ENCODE measurements at regions not wholly inside any gene's neighbourhood (a gene's known extent, or its start where the extent isn't known, plus 50 kb on each side); places are given as distances from the start of the nearest gene placed in this dataset.
A peak's percentile ranks its signal among the peaks of the same experiment; 100 is the strongest.
"Not testable (repeated sequence)": the region's sequence is repeated elsewhere in the genome, so short reads cannot be mapped to it uniquely, and the experiment has no call there.

GRCh38 chr5:162209005-162209605 lies 141.5 kb downstream of the GABRG2 start:
- peak; percentile 0 for DNase-seq (ENCODE audit: low read depth)

DNA sequence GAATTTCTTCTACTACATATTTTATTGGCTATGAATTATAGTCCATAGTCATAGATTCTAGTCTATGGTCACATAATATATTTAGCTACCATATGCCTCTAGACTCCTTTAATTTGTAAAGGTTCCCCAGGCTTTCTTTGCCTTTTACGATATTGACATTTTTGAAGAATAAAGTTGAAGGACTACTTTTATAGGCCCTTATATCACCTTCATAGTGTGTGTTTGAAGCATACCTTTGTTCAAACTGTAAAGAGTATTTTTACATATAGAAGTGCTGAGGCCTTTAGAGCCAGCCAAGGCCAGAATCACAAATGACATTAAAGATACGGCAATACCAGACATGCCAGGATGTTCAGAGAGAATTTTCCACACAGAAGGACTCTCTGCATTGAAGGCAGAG lies 147.0 kb downstream of the GABRG2 start:
- DNase-seq (ENCODE audit: low read depth) = no peak

GRCh38 chr5:162217037-162217436 lies 149.5 kb downstream of the GABRG2 start:
- DNase-seq (ENCODE audit: low read depth) = no peak

GRCh38 chr5:162221910-162222309 lies 154.3 kb downstream of the GABRG2 start:
- DNase-seq (ENCODE audit: low read depth) = no peak

DNA sequence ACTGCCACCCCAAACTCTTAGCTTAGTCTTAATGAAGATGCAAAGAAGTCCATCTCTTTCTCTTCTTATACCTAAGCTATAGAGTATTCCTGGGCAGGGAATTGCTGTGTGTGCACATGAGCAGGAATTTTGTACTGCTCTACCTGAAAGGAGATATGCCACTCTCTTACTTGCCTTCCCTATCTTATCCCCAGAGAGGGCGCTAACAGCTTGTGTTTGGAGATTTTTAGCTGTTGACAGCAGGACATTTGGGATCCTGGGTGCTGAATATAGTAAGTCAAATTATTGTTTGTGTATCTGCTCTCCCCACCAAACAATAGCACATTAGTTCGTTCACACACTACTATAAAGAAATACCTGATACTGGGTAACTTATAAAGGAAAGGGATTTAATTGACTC lies 159.5 kb downstream of the GABRG2 start:
- no peak for DNase-seq (ENCODE audit: low read depth)

GRCh38 chr5:162230348-162230747 lies 162.8 kb downstream of the GABRG2 start:
- no peak for DNase-seq (ENCODE audit: low read depth)

- no peak for DNase-seq (ENCODE audit: low read depth)
These were observed 163.9 kb downstream of the GABRG2 start for GRCh38 chr5:162231522-162231921.

- no peak for DNase-seq (ENCODE audit: low read depth)
These were observed 173.2 kb downstream of the GABRG2 start for GRCh38 chr5:162240734-162241133.

GRCh38 chr5:162242416-162242815 lies 174.8 kb downstream of the GABRG2 start:
- no peak for DNase-seq (ENCODE audit: low read depth)

- no peak for DNase-seq (ENCODE audit: low read depth)
These were observed 176.1 kb downstream of the GABRG2 start for GRCh38 chr5:162243651-162244050.

GRCh38 chr5:162248107-162248713 lies 180.6 kb downstream of the GABRG2 start:
- DNase-seq (ENCODE audit: low read depth) = no peak

GRCh38 chr5:162256711-162257110 lies 189.1 kb downstream of the GABRG2 start:
- DNase-seq (ENCODE audit: low read depth) = no peak

DNA sequence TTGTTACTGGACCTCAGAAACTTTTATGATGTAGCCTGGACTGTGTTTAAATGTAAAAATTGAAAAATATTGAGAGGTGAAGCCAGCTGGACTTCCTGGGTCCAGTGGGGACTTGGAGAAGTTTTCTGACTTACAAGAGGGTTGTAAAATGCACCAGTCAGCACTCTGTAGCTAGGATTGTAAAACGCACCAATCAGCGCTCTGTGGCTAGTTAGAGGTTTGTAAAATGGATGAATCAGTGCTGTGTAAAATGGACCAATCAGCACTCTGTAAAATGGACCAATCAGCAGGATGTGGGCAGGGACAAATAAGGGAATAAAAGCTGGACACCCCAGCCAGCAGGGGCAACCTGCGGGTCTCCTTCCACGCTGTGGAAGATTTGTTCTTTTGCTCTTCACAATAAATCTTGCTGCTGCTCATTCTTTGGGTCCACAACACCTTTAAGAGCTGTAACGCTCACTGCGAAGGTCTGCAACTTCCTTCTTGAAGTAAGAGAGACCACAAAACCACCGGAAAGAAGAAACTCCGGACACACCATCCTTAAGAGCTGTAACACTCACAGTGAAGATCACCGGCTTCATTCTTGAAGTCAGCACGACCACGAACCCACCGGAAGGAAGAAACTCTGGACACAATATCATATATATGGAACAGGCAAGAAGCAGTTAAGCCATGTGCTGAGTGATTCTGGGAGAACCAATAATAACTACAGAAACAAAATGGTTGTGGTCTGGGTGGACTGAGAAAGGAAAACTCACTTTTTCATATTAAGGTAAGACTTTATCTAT lies 201.3 kb downstream of the GABRG2 start:
- no peak for DNase-seq (ENCODE audit: low read depth)

DNA sequence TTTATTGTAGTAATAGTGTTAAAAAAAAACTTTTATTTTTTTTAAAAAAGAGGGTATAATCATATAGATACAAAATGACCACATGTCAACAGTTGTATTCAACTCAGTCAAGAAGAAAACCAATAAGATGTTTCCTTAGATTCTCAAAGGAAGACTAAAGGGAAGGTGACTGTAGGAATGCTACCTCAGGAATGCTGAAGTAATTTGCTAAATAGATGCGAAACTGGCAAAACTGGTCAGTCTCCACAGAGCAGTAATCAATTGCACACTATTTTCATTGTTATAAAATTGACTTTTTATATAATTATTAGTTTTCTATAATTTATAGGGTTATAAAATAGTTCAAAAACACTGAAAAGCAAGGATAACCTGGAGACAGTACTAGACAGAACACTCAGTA lies 204.8 kb downstream of the GABRG2 start:
- DNase-seq (ENCODE audit: low read depth) = no peak

- no peak for DNase-seq (ENCODE audit: low read depth)
These were observed 207.1 kb downstream of the GABRG2 start for GRCh38 chr5:162274679-162275078.

- not testable (repeated sequence) for DNase-seq (ENCODE audit: low read depth)
These were observed 207.8 kb downstream of the GABRG2 start for GRCh38 chr5:162275387-162275786.

DNA sequence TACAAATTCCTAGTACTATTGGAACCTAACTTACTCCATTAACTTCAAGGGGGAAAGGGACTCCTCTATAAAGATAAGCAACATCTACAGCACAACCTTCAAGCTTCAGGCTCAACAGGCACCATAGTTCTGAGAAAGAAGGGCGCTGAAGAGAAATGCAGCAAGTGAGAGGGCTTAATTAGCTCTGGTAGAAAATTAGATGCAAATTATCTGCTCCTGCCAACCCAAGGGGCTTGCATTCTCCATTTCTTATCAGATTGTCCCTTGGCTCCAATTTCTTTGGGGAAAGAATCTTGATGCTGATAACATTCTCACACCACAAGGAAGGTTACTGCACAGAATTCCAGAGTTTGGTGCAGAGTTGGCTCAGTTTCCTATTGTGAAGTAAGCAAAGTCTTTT lies 214.6 kb downstream of the GABRG2 start:
- no peak for DNase-seq (ENCODE audit: low read depth)

DNA sequence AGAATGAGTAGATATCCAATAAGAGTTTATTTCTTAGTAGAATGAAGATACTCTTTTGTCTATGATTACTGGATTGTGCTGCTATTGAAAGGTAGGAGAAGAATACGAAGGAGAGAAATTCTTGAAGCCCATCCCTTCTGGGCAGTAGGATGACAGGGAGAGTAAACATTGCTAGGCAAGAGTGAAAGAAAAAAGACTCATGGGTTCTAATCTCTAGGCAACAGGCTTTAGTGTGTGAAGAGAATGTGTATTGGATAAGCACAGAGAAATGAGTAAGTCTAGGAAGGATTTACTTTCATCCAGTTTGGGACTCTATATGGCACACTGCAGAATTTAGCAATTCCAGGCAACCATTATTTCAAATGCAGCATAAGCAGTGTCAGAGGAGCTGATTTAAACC lies 216.0 kb downstream of the GABRG2 start:
- DNase-seq (ENCODE audit: low read depth) = no peak

- no peak for DNase-seq (ENCODE audit: low read depth)
These were observed 221.2 kb downstream of the GABRG2 start for GRCh38 chr5:162288647-162289296.

- DNase-seq (ENCODE audit: low read depth) = no peak
These were observed 221.9 kb downstream of the GABRG2 start for GRCh38 chr5:162289489-162289888.

- no peak for DNase-seq (ENCODE audit: low read depth)
These were observed 232.2 kb downstream of the GABRG2 start for GRCh38 chr5:162299793-162300192.

- DNase-seq (ENCODE audit: low read depth) = no peak
These were observed 233.8 kb downstream of the GABRG2 start for GRCh38 chr5:162301356-162301755.

GRCh38 chr5:162323466-162323865 lies 255.9 kb downstream of the GABRG2 start:
- no peak for DNase-seq (ENCODE audit: low read depth)

All from ELR (cell line).